Testis (tissue), 2 donors: ENCODE measurements at regions not wholly inside any gene's neighbourhood (a gene's known extent, or its start where the extent isn't known, plus 50 kb on each side); places are given as distances from the start of the nearest gene placed in this dataset.

ENCODE experiments used
- DNase-seq: peaks from one replicate; pipeline ENCODE4 v3.0.0-alpha.2; 2019
- H3K27ac ChIP-seq, 2 donors: fragments of 200-600 bp; sonication (generic); one replicate each; pipeline ENCODE4 v1.5.1; 2019
- H3K27me3 ChIP-seq: fragments of 200-600 bp; sonication (generic); one replicate; pipeline ENCODE4 v1.5.1; 2019
- H3K36me3 ChIP-seq: fragments of 200-600 bp; sonication (generic); one replicate; pipeline ENCODE4 v1.5.1; 2017; ENCODE audit warnings: low read depth; ENCODE audit errors: missing control alignments
- H3K4me1 ChIP-seq: fragments of 200-600 bp; sonication (generic); one replicate; pipeline ENCODE4 v1.5.1; 2019
- H3K4me3 ChIP-seq, 2 donors: fragments of 200-600 bp; sonication (generic); one replicate each; pipeline ENCODE4 v1.5.1; 2017 to 2019
- H3K9me3 ChIP-seq: fragments of 200-600 bp; sonication (generic); one replicate; pipeline ENCODE4 v1.5.1; 2017
- POLR2A ChIP-seq: fragments of 450-650 bp; IDR thresholded peaks from one replicate; pipeline ENCODE4 v1.6.1; 2017; ENCODE audit warnings: antibody characterized with exemption, mild to moderate bottlenecking, moderate library complexity
- WGBS, 2 donors: methylation state at CpG; one replicate each; pipeline ENCODE4 v1.1.5; 2018; 5-methylcytosine and 5-hydroxymethylcytosine counted together
- intact Hi-C: fragments of 100-400 bp; cut with DNase I; formaldehyde crosslinking; loops from one replicate; pipeline ENCODE4 v1.15.1; 2023; ENCODE audit warnings: low total_unique reads
- TF ChIP-seq, protein P1 (sequence below), 3 experiments: fragments of 450-650 bp in 2 of 3; fragments of 200-600 bp in 1 of 3; sonication (generic) in 1 of 3; IDR thresholded peaks; one replicate each; pipeline ENCODE4 v1.5.1; 2016 to 2019; ENCODE audit warnings: antibody characterized with exemption in 3 of 3, mild to moderate bottlenecking in 2 of 3, moderate library complexity in 1 of 3

GRCh38 chrX:14363728-14364127 lies 165.6 kb upstream of the GLRA2 start:
- TF ChIP-seq, protein P1, sequence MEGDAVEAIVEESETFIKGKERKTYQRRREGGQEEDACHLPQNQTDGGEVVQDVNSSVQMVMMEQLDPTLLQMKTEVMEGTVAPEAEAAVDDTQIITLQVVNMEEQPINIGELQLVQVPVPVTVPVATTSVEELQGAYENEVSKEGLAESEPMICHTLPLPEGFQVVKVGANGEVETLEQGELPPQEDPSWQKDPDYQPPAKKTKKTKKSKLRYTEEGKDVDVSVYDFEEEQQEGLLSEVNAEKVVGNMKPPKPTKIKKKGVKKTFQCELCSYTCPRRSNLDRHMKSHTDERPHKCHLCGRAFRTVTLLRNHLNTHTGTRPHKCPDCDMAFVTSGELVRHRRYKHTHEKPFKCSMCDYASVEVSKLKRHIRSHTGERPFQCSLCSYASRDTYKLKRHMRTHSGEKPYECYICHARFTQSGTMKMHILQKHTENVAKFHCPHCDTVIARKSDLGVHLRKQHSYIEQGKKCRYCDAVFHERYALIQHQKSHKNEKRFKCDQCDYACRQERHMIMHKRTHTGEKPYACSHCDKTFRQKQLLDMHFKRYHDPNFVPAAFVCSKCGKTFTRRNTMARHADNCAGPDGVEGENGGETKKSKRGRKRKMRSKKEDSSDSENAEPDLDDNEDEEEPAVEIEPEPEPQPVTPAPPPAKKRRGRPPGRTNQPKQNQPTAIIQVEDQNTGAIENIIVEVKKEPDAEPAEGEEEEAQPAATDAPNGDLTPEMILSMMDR (IDR thresholded peaks at IDR 0.05), result no peak
- TF ChIP-seq POLR2A, result no peak
- H3K27me3 ChIP-seq, result no peaks in the 10 kb centered on the region
- H3K4me3 ChIP-seq, result no peak overlapping the region
- no peak for DNase-seq
- H3K9me3 ChIP-seq, result no peaks in the 10 kb centered on the region
- no peaks in the 10 kb centered on the region for H3K36me3 ChIP-seq
- no peaks in the 10 kb centered on the region for H3K4me1 ChIP-seq
- intact Hi-C loops, result no loop called here
- 93 to 94% methylated on average over 4 of the region's 4 CpGs for WGBS, 2 donors
- no peak overlapping the region for H3K27ac ChIP-seq

DNA sequence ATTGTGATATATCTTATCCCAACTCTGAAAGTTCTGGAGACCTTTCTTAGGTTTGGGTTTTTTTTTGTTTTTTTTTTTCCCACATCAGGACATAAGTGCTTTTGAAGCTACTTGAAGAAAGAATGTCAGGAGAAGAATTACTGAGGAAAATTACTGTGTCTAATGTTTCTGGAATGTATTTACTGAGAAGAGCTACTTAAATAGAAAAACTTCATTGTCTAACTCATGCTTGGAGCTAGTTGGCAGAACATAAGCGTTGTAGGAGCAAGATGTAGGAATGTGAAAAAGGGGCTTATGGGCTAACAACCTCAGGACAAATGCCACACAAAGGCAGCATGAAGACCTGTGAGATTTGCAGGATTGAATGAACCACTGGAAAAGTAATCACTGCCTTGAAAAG lies 166.6 kb upstream of the GLRA2 start:
- DNase-seq, result no peak
- H3K4me1 ChIP-seq, result no peaks in the 10 kb centered on the region
- WGBS, 2 donors, result 75 to 94% methylated on average over 1 of the region's 1 CpG
- H3K9me3 ChIP-seq, result no peaks in the 10 kb centered on the region
- H3K27ac ChIP-seq, result no peak overlapping the region
- intact Hi-C loops, result no loop called here
- H3K36me3 ChIP-seq, result no peaks in the 10 kb centered on the region
- H3K4me3 ChIP-seq, result no peak overlapping the region
- TF ChIP-seq, protein P1 (IDR thresholded peaks at IDR 0.05), result no peak
- TF ChIP-seq POLR2A, result no peak
- H3K27me3 ChIP-seq, result no peaks in the 10 kb centered on the region

DNA sequence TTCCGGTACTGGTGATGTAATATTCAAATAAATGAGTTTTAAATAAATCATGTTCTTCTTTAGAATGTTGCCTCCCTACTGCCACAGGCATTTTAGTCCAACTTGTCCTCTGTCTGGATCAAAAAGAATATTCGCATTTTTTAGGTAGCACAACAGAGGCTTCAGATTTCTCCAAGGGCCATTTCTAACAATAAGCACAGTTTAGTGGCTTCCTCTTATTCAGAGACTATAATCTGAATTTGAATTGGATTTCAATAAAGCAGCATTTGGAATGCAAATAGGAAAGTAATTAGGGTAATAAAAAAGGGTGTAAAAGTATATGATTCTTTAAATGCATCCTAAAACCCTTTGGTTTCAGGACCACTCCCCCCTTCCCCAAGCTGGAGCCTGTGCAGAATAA lies 167.9 kb upstream of the GLRA2 start:
- H3K27ac ChIP-seq, result no peak overlapping the region
- WGBS, 2 donors, result 91 to 100% methylated on average over 2 of the region's 2 CpGs
- TF ChIP-seq, protein P1 (IDR thresholded peaks at IDR 0.05), result no peak
- no peaks in the 10 kb centered on the region for H3K4me1 ChIP-seq
- no peak for DNase-seq
- intact Hi-C loops, result no loop called here
- H3K4me3 ChIP-seq, result no peak overlapping the region
- H3K36me3 ChIP-seq, result no peaks in the 10 kb centered on the region
- H3K9me3 ChIP-seq, result no peaks in the 10 kb centered on the region
- H3K27me3 ChIP-seq, result no peaks in the 10 kb centered on the region

DNA sequence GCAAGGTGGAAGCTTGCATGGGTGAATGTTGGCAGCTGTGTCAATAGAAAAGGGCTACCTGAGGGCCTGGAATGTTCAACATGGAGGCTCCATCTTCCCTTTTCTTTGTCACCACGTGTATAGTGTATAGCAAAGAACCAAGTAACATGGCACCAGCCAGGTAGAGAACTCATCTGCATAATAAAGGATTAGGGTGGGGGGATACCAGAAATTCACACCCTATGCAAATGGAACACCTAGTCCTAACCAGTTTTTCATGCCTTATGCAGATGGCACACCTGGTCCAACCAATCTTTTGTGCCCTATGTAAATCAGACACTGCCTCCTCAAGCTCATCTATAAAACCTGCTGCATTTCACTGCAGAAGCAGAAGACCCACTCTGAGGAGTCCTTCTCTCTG lies 169.6 kb upstream of the GLRA2 start:
- Histone ChIP-seq H3K4me3 (no peak overlapping the region), H3K27me3 (no peaks in the 10 kb centered on the region)
- 44 to 78% methylated on average over 1 of the region's 1 CpG for WGBS, 2 donors

GRCh38 chrX:14359316-14359715 lies 170.0 kb upstream of the GLRA2 start:
- no peak for DNase-seq
- WGBS, 2 donors, result 37% methylated on average over 2 of the region's 2 CpGs
- Histone ChIP-seq H3K27me3 (no peaks in the 10 kb centered on the region), H3K9me3 (no peaks in the 10 kb centered on the region), H3K4me1 (no peaks in the 10 kb centered on the region), H3K36me3 (no peaks in the 10 kb centered on the region), H3K4me3 (no peak overlapping the region), H3K27ac (no peak overlapping the region)
- intact Hi-C loops, result no loop called here
- TF ChIP-seq, protein P1 (IDR thresholded peaks at IDR 0.05), result no peak
- TF ChIP-seq POLR2A, result no peak

More for the DNA sequence above, 169.6 kb upstream of the GLRA2 start:
- intact Hi-C loops, result no loop called here
- Histone ChIP-seq H3K4me1 (no peaks in the 10 kb centered on the region), H3K27ac (no peak overlapping the region), H3K9me3 (no peaks in the 10 kb centered on the region), H3K36me3 (no peaks in the 10 kb centered on the region)
- TF ChIP-seq POLR2A, result no peak
- TF ChIP-seq, protein P1 (IDR thresholded peaks at IDR 0.05), result no peak
- no peak for DNase-seq
